Type B pancreatic cell (in vitro differentiated cells): ENCODE measurements at regions not wholly inside any gene's neighbourhood (a gene's known extent, or its start where the extent isn't known, plus 50 kb on each side); places are given as distances from the start of the nearest gene placed in this dataset.

Experiments
- DNase-seq: peaks from one replicate; pipeline ENCODE4 v3.0.0; 2021; ENCODE audit warnings: mixed read lengths; ENCODE audit not compliant: unreplicated experiment; ENCODE audit errors: extremely low spot score
- H3K27ac Mint-ChIP-seq: 2 replicates; pipeline ENCODE4 v1.8.0; 2021; ENCODE audit warnings: mild to moderate bottlenecking, mixed read lengths
- H3K27me3 Mint-ChIP-seq: 2 replicates; pipeline ENCODE4 v1.8.0; 2021; ENCODE audit warnings: mixed read lengths
- H3K36me3 Mint-ChIP-seq: 2 replicates; pipeline ENCODE4 v1.8.0; 2021; ENCODE audit warnings: mixed read lengths
- H3K4me1 Mint-ChIP-seq: one replicate; pipeline ENCODE4 v1.8.0; 2021; ENCODE audit warnings: mixed read lengths; ENCODE audit not compliant: unreplicated experiment
- H3K4me3 Mint-ChIP-seq: 2 replicates; pipeline ENCODE4 v1.8.0; 2021; ENCODE audit warnings: mild to moderate bottlenecking, mixed read lengths
- H3K9me3 Mint-ChIP-seq: 2 replicates; pipeline ENCODE4 v1.8.0; 2021; ENCODE audit warnings: mixed read lengths
- CTCF ChIP-seq: fragments of 200-600 bp; sonication (generic); conservative IDR thresholded peaks from 2 replicates; pipeline ENCODE4 v1.5.0; 2021; ENCODE audit warnings: antibody characterized with exemption, mild to moderate bottlenecking

- no peak for TF ChIP-seq CTCF
- Mint-ChIP-seq H3K9me3 (no peaks in the 10 kb centered on the region), H3K27me3 (peaks cover 4% of the 10 kb centered on the region), H3K27ac (no peak overlapping the region), H3K4me3 (no peak overlapping the region), H3K36me3 (no peaks in the 10 kb centered on the region), H3K4me1 (no peaks in the 10 kb centered on the region)
- no peak for DNase-seq
Measured at GRCh38 chr7:26467541-26467940, 175.9 kb downstream of the SNX10 start.

GRCh38 chr7:26468625-26469024 lies 177.0 kb downstream of the SNX10 start:
- Mint-ChIP-seq H3K4me1 (no peaks in the 10 kb centered on the region), H3K4me3 (no peak overlapping the region), H3K36me3 (no peaks in the 10 kb centered on the region), H3K9me3 (no peaks in the 10 kb centered on the region), H3K27me3 (peaks cover 4% of the 10 kb centered on the region), H3K27ac (no peak overlapping the region)
- TF ChIP-seq CTCF = no peak
- DNase-seq = no peak

GRCh38 chr7:26469188-26469587 lies 177.5 kb downstream of the SNX10 start:
- no peak for TF ChIP-seq CTCF
- Mint-ChIP-seq H3K27ac (no peak overlapping the region), H3K4me1 (no peaks in the 10 kb centered on the region), H3K4me3 (no peak overlapping the region), H3K9me3 (no peaks in the 10 kb centered on the region), H3K27me3 (peaks cover 4% of the 10 kb centered on the region), H3K36me3 (no peaks in the 10 kb centered on the region)
- DNase-seq = no peak

- peaks cover 4% of the 10 kb centered on the region for H3K27me3 Mint-ChIP-seq
- H3K36me3 Mint-ChIP-seq = no peaks in the 10 kb centered on the region
- no peak overlapping the region for H3K27ac Mint-ChIP-seq
- no peak for TF ChIP-seq CTCF
- H3K4me3 Mint-ChIP-seq = no peak overlapping the region
- H3K4me1 Mint-ChIP-seq = no peaks in the 10 kb centered on the region
- H3K9me3 Mint-ChIP-seq = no peaks in the 10 kb centered on the region
- no peak for DNase-seq
Measured at GRCh38 chr7:26470691-26471090, 179.0 kb downstream of the SNX10 start.

GRCh38 chr7:26471306-26472075 lies 179.8 kb downstream of the SNX10 start:
- Mint-ChIP-seq H3K27me3 (peaks cover 4% of the 10 kb centered on the region), H3K27ac (no peak overlapping the region), H3K4me1 (no peaks in the 10 kb centered on the region), H3K4me3 (no peak overlapping the region), H3K9me3 (no peaks in the 10 kb centered on the region), H3K36me3 (no peaks in the 10 kb centered on the region)
- DNase-seq = no peak
- TF ChIP-seq CTCF = no peak
